Stomach (tissue), 8 donors: ENCODE measurements at regions not wholly inside any gene's neighbourhood (a gene's known extent, or its start where the extent isn't known, plus 50 kb on each side); places are given as distances from the start of the nearest gene placed in this dataset.

Experiments
- DNase-seq, 2 donors: peaks; one replicate each; pipeline versions ENCODE4 v3.0.0 to v3.0.0-alpha.2; 2013 to 2019
- H3K27ac ChIP-seq, 5 donors: fragments of 200-600 bp in 4 of 5; sonication (generic) in 4 of 5; one replicate each; pipeline ENCODE4 v1.5.1; 2013 to 2019; ENCODE audit warnings: mild to moderate bottlenecking in 1 of 5, moderate library complexity in 1 of 5
- H3K27me3 ChIP-seq, 3 donors: fragments of 200-600 bp; sonication (generic); one replicate each; pipeline ENCODE4 v1.5.1; 2017 to 2019; ENCODE audit warnings: mixed run types in 1 of 3
- H3K36me3 ChIP-seq, 4 donors: fragments of 200-600 bp; sonication (generic); 1 replicate in 3 of 4; 2 replicates in 1 of 4; pipeline ENCODE4 v1.5.1; 2016 to 2019
- H3K4me1 ChIP-seq, 4 donors: fragments of 200-600 bp; sonication (generic); one replicate each; pipeline ENCODE4 v1.5.1; 2016 to 2019
- H3K4me3 ChIP-seq, 4 donors: fragments of 200-600 bp; sonication (generic) in 3 of 4; one replicate each; pipeline ENCODE4 v1.5.1; 2016 to 2019; ENCODE audit warnings: mild to moderate bottlenecking in 1 of 4
- H3K9me3 ChIP-seq, 4 donors: fragments of 200-600 bp; sonication (generic); one replicate each; pipeline ENCODE4 v1.5.1; 2016 to 2019
- EP300 ChIP-seq: sonication (generic); formaldehyde crosslinking; IDR thresholded peaks from one replicate; pipeline ENCODE4 v1.6.1; 2017; ENCODE audit warnings: antibody characterized with exemption
- POLR2A ChIP-seq, 4 donors: fragments of 450-650 bp; IDR thresholded peaks; one replicate each; pipeline ENCODE4 v1.6.1; 2016; ENCODE audit warnings: antibody characterized with exemption in 4 of 4, control low read depth in 2 of 4, mild to moderate bottlenecking in 1 of 4, moderate library complexity in 1 of 4
- POLR2AphosphoS5 ChIP-seq, 3 donors: sonication (generic); formaldehyde crosslinking; IDR thresholded peaks; one replicate each; pipeline ENCODE4 v1.6.1; 2016; ENCODE audit warnings: antibody characterized with exemption in 3 of 3
- WGBS, 5 donors: extraction: QIAGEN DNeasy Blood & Tissue Kit in 3 of 5; methylation state at CpG; one replicate each; pipeline versions ENCODE4 v1.1.5 to v1.1.7; 2013 to 2018; 5-methylcytosine and 5-hydroxymethylcytosine counted together
- intact Hi-C: fragments of 100-400 bp; cut with DNase I; formaldehyde crosslinking; loops from one replicate; pipeline ENCODE4 v1.15.1; 2023; ENCODE audit warnings: low total_unique reads
- TF ChIP-seq, protein P1 (sequence below), 7 experiments: fragments of 450-650 bp in 4 of 7; fragments of 200-600 bp in 3 of 7; sonication (generic) in 3 of 7; IDR thresholded peaks; one replicate each; pipeline ENCODE4 v1.5.1; 2016 to 2019; ENCODE audit warnings: antibody characterized with exemption in 7 of 7, control low read depth in 2 of 7, mild to moderate bottlenecking in 1 of 7
- donor health status: healthy with polysubstance abuse.
- donor health status: Bipolar disorder and iron deficiency.
- donor health status: healthy.

DNA sequence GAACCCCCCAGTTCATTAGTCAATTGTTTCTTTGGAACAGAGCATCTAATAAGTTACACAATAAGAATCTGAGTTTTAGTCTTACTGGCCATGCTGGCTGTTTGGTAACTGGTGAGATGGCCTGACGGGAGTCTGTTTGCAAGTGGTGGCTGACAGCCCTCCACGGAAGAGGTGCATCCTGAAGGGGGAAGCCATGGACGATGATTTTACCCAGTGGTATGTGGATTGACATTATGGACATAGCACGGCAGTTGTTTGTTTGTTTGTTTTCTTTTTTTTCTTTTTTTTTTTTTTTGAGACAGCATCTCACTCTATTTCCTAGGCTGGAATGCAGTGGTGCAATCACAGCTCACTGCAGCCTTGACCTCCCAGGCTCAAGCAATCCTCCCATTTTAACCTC is 156.0 kb downstream of the RPLP1 start:
- DNase-seq: no peak
- H3K4me3 ChIP-seq: no peak overlapping the region
- TF ChIP-seq EP300 (no peak), POLR2A (IDR thresholded peaks at IDR 0.05) (no peak), POLR2AphosphoS5 (IDR thresholded peaks at IDR 0.05) (no peak)
- TF ChIP-seq, protein P1, sequence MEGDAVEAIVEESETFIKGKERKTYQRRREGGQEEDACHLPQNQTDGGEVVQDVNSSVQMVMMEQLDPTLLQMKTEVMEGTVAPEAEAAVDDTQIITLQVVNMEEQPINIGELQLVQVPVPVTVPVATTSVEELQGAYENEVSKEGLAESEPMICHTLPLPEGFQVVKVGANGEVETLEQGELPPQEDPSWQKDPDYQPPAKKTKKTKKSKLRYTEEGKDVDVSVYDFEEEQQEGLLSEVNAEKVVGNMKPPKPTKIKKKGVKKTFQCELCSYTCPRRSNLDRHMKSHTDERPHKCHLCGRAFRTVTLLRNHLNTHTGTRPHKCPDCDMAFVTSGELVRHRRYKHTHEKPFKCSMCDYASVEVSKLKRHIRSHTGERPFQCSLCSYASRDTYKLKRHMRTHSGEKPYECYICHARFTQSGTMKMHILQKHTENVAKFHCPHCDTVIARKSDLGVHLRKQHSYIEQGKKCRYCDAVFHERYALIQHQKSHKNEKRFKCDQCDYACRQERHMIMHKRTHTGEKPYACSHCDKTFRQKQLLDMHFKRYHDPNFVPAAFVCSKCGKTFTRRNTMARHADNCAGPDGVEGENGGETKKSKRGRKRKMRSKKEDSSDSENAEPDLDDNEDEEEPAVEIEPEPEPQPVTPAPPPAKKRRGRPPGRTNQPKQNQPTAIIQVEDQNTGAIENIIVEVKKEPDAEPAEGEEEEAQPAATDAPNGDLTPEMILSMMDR (IDR thresholded peaks at IDR 0.05): no peak

DNA sequence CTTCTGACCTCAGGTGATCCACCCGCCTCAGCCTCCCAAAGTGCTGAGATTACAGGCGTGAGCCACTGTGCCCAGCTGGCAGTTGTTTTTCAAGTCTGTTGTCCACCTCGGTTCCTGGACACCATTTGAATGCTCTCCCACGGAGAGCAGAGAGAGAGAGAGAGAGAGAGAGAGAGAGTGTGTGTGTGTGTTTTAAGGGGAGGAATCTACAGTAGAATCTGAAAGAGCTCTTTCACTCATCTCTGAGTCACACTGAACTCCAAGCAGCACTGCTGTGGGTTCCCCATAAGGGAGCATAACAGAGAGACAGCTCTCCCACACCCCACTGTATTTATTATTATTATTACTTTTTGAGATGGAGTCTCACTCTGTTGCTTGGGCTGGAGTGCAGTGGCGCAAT is 156.6 kb downstream of the RPLP1 start:
- intact Hi-C loops: no loop called here
- Histone ChIP-seq H3K27ac (no peak overlapping the region), H3K36me3 (no peaks in the 10 kb centered on the region), H3K27me3 (no peaks in the 10 kb centered on the region), H3K4me3 (no peak overlapping the region), H3K4me1 (peaks cover 3 to 7% (median 6%) of the 10 kb centered on the region in 4 donors), H3K9me3 (no peaks in the 10 kb centered on the region)
- 57 to 65% (median 61%) methylated on average over 5 of the region's 5 CpGs for WGBS, 5 donors
- no peak for DNase-seq
- TF ChIP-seq POLR2A (IDR thresholded peaks at IDR 0.05) (no peak), EP300 (no peak), POLR2AphosphoS5 (IDR thresholded peaks at IDR 0.05) (no peak)
- TF ChIP-seq, protein P1 (IDR thresholded peaks at IDR 0.05): no peak

More for the DNA sequence above, 156.0 kb downstream of the RPLP1 start:
- intact Hi-C loops: no loop called here
- peaks cover 7 to 12% (median 8%) of the 10 kb centered on the region in 4 donors for H3K4me1 ChIP-seq
- 84 to 88% (median 88%) methylated on average over 4 of the region's 4 CpGs for WGBS, 5 donors
- no peak overlapping the region for H3K27ac ChIP-seq
- no peaks in the 10 kb centered on the region for H3K27me3 ChIP-seq
- no peaks in the 10 kb centered on the region for H3K9me3 ChIP-seq
- no peaks in the 10 kb centered on the region for H3K36me3 ChIP-seq

DNA sequence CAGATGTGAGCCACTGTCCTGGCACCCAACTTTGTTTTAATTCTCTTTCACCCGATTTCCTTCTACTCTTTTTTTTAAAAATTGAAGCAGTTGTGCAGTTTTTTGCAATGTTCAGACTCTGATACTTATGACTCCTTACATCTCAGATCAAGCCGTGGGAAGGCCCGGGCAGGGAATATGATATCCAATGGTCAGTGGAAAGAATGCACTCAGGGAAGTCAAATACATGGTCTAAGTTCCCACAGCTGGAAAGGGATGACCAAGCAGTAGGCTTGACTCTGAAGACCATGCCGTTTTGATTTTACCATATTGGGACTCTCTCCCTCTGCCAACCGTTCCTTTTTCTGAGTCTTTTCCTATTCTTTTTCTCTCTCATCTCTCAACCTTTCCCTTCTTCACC is 157.2 kb downstream of the RPLP1 start:
- Histone ChIP-seq H3K9me3 (no peaks in the 10 kb centered on the region), H3K4me1 (peaks cover 0 to 2% (median under 1%) of the 10 kb centered on the region in 4 donors), H3K27me3 (no peaks in the 10 kb centered on the region), H3K36me3 (no peaks in the 10 kb centered on the region), H3K27ac (no peak overlapping the region), H3K4me3 (no peak overlapping the region)
- intact Hi-C loops: no loop called here
- DNase-seq: no peak
- TF ChIP-seq, protein P1 (IDR thresholded peaks at IDR 0.05): no peak
- TF ChIP-seq EP300 (no peak), POLR2A (IDR thresholded peaks at IDR 0.05) (no peak), POLR2AphosphoS5 (IDR thresholded peaks at IDR 0.05) (no peak)
- 89 to 96% (median 94%) methylated on average over 5 of the region's 5 CpGs for WGBS, 5 donors

DNA sequence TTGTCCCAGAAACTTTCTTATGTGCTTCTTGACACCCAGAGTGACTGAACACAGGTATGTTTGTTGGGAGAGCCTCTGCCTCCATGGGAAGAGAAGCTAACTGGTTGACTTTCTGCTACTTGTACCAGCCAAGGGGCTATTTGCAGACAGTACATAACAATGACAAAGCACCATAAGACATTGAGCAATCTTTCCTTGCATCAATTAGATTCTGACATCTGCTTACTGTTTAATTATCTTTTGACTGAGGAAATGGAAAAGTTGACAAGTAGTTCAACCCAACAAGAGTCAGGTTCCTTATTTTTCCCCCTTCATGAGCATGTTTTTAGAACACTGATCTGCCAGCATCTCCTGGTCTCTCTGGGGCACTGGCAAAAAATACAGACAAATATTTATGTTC is 157.7 kb downstream of the RPLP1 start:
- H3K36me3 ChIP-seq: no peaks in the 10 kb centered on the region
- no peak for DNase-seq
- no peaks in the 10 kb centered on the region for H3K9me3 ChIP-seq
- H3K27me3 ChIP-seq: no peaks in the 10 kb centered on the region
- H3K4me3 ChIP-seq: no peak overlapping the region
- H3K4me1 ChIP-seq: peaks cover 0 to 5% (median 0%) of the 10 kb centered on the region in 4 donors
- TF ChIP-seq EP300 (no peak), POLR2AphosphoS5 (IDR thresholded peaks at IDR 0.05) (no peak), POLR2A (IDR thresholded peaks at IDR 0.05) (no peak)
- TF ChIP-seq, protein P1 (IDR thresholded peaks at IDR 0.05): no peak
- intact Hi-C loops: no loop called here
- H3K27ac ChIP-seq: no peak overlapping the region
